ENCODE measurements at regions not wholly inside any gene's neighbourhood (a gene's known extent, or its start where the extent isn't known, plus 50 kb on each side); places are given as distances from the start of the nearest gene placed in this dataset.

GRCh38 chr5:39891376-39891775 is 466.6 kb upstream of the DAB2 start:
- no peaks in the 10 kb centered on the region for H3K36me3 ChIP-seq (ENCODE audit: control insufficient read depth in 1 of 2, insufficient read depth in 2 of 2, low read length in 2 of 2)
- no peak overlapping the region for H3K9ac ChIP-seq (ENCODE audit: low read depth in 1 of 2, low read length in 2 of 2)
- no peak overlapping the region for H3K27ac ChIP-seq (ENCODE audit: low read depth, low read length)

GRCh38 chr5:39880985-39881384 is 456.2 kb upstream of the DAB2 start:
- Histone ChIP-seq H3K36me3 (ENCODE audit: control insufficient read depth in 1 of 2, insufficient read depth in 2 of 2, low read length in 2 of 2) (no peaks in the 10 kb centered on the region), H3K4me1 (ENCODE audit: control insufficient read depth in 1 of 2, insufficient read depth in 2 of 2, low read length in 2 of 2) (no peaks in the 10 kb centered on the region), H3K27ac (ENCODE audit: low read depth, low read length) (no peak overlapping the region), H3K27me3 (ENCODE audit: control insufficient read depth in 1 of 2, insufficient read depth in 2 of 2, low read length in 2 of 2) (no peaks in the 10 kb centered on the region), H3K4me3 (ENCODE audit: low read depth in 1 of 2, low read length in 2 of 2) (no peak overlapping the region), H3K9ac (ENCODE audit: low read depth in 1 of 2, low read length in 2 of 2) (no peak overlapping the region), H3K9me3 (ENCODE audit: control insufficient read depth in 1 of 2, low read length in 2 of 2) (no peaks in the 10 kb centered on the region)

More at GRCh38 chr5:39891376-39891775, 466.6 kb upstream of the DAB2 start:
- no peak overlapping the region for H3K4me3 ChIP-seq (ENCODE audit: low read depth in 1 of 2, low read length in 2 of 2)
- H3K4me1 ChIP-seq (ENCODE audit: control insufficient read depth in 1 of 2, insufficient read depth in 2 of 2, low read length in 2 of 2): no peaks in the 10 kb centered on the region
- no peaks in the 10 kb centered on the region for H3K9me3 ChIP-seq (ENCODE audit: control insufficient read depth in 1 of 2, low read length in 2 of 2)
- no peaks in the 10 kb centered on the region for H3K27me3 ChIP-seq (ENCODE audit: control insufficient read depth in 1 of 2, insufficient read depth in 2 of 2, low read length in 2 of 2)

GRCh38 chr5:39877479-39877878 is 452.7 kb upstream of the DAB2 start:
- Histone ChIP-seq H3K36me3 (ENCODE audit: control insufficient read depth in 1 of 2, insufficient read depth in 2 of 2, low read length in 2 of 2) (no peaks in the 10 kb centered on the region), H3K27ac (ENCODE audit: low read depth, low read length) (no peak overlapping the region), H3K4me1 (ENCODE audit: control insufficient read depth in 1 of 2, insufficient read depth in 2 of 2, low read length in 2 of 2) (no peaks in the 10 kb centered on the region), H3K4me3 (ENCODE audit: low read depth in 1 of 2, low read length in 2 of 2) (no peak overlapping the region), H3K9ac (ENCODE audit: low read depth in 1 of 2, low read length in 2 of 2) (no peak overlapping the region), H3K27me3 (ENCODE audit: control insufficient read depth in 1 of 2, insufficient read depth in 2 of 2, low read length in 2 of 2) (no peaks in the 10 kb centered on the region), H3K9me3 (ENCODE audit: control insufficient read depth in 1 of 2, low read length in 2 of 2) (no peaks in the 10 kb centered on the region)

GRCh38 chr5:39876146-39876545 is 451.4 kb upstream of the DAB2 start:
- H3K4me1 ChIP-seq (ENCODE audit: control insufficient read depth in 1 of 2, insufficient read depth in 2 of 2, low read length in 2 of 2): no peaks in the 10 kb centered on the region
- no peak overlapping the region for H3K9ac ChIP-seq (ENCODE audit: low read depth in 1 of 2, low read length in 2 of 2)
- no peak overlapping the region for H3K4me3 ChIP-seq (ENCODE audit: low read depth in 1 of 2, low read length in 2 of 2)
- H3K27ac ChIP-seq (ENCODE audit: low read depth, low read length): no peak overlapping the region
- H3K9me3 ChIP-seq (ENCODE audit: control insufficient read depth in 1 of 2, low read length in 2 of 2): no peaks in the 10 kb centered on the region
- H3K36me3 ChIP-seq (ENCODE audit: control insufficient read depth in 1 of 2, insufficient read depth in 2 of 2, low read length in 2 of 2): no peaks in the 10 kb centered on the region
- H3K27me3 ChIP-seq (ENCODE audit: control insufficient read depth in 1 of 2, insufficient read depth in 2 of 2, low read length in 2 of 2): no peaks in the 10 kb centered on the region

- Histone ChIP-seq H3K27me3 (ENCODE audit: control insufficient read depth in 1 of 2, insufficient read depth in 2 of 2, low read length in 2 of 2) (no peaks in the 10 kb centered on the region), H3K9ac (ENCODE audit: low read depth in 1 of 2, low read length in 2 of 2) (no peak overlapping the region), H3K27ac (ENCODE audit: low read depth, low read length) (no peak overlapping the region), H3K9me3 (ENCODE audit: control insufficient read depth in 1 of 2, low read length in 2 of 2) (peaks cover 0 to 6% of the 10 kb centered on the region in 2 donors), H3K4me1 (ENCODE audit: control insufficient read depth in 1 of 2, insufficient read depth in 2 of 2, low read length in 2 of 2) (no peaks in the 10 kb centered on the region), H3K4me3 (ENCODE audit: low read depth in 1 of 2, low read length in 2 of 2) (no peak overlapping the region), H3K36me3 (ENCODE audit: control insufficient read depth in 1 of 2, insufficient read depth in 2 of 2, low read length in 2 of 2) (no peaks in the 10 kb centered on the region)
Measured at GRCh38 chr5:39870137-39870536, 445.4 kb upstream of the DAB2 start.

GRCh38 chr5:39869396-39869795 is 444.6 kb upstream of the DAB2 start:
- Histone ChIP-seq H3K4me3 (ENCODE audit: low read depth in 1 of 2, low read length in 2 of 2) (no peak overlapping the region), H3K9ac (ENCODE audit: low read depth in 1 of 2, low read length in 2 of 2) (no peak overlapping the region), H3K36me3 (ENCODE audit: control insufficient read depth in 1 of 2, insufficient read depth in 2 of 2, low read length in 2 of 2) (no peaks in the 10 kb centered on the region), H3K27me3 (ENCODE audit: control insufficient read depth in 1 of 2, insufficient read depth in 2 of 2, low read length in 2 of 2) (no peaks in the 10 kb centered on the region), H3K4me1 (ENCODE audit: control insufficient read depth in 1 of 2, insufficient read depth in 2 of 2, low read length in 2 of 2) (no peaks in the 10 kb centered on the region), H3K27ac (ENCODE audit: low read depth, low read length) (no peak overlapping the region), H3K9me3 (ENCODE audit: control insufficient read depth in 1 of 2, low read length in 2 of 2) (peaks cover 0 to 6% of the 10 kb centered on the region in 2 donors)

GRCh38 chr5:39867923-39868322 is 443.1 kb upstream of the DAB2 start:
- no peaks in the 10 kb centered on the region for H3K4me1 ChIP-seq (ENCODE audit: control insufficient read depth in 1 of 2, insufficient read depth in 2 of 2, low read length in 2 of 2)
- no peak overlapping the region for H3K4me3 ChIP-seq (ENCODE audit: low read depth in 1 of 2, low read length in 2 of 2)
- H3K9ac ChIP-seq (ENCODE audit: low read depth in 1 of 2, low read length in 2 of 2): no peak overlapping the region
- H3K27me3 ChIP-seq (ENCODE audit: control insufficient read depth in 1 of 2, insufficient read depth in 2 of 2, low read length in 2 of 2): no peaks in the 10 kb centered on the region
- peaks cover 0 to 6% of the 10 kb centered on the region in 2 donors for H3K9me3 ChIP-seq (ENCODE audit: control insufficient read depth in 1 of 2, low read length in 2 of 2)
- no peaks in the 10 kb centered on the region for H3K36me3 ChIP-seq (ENCODE audit: control insufficient read depth in 1 of 2, insufficient read depth in 2 of 2, low read length in 2 of 2)
- no peak overlapping the region for H3K27ac ChIP-seq (ENCODE audit: low read depth, low read length)

- H3K9me3 ChIP-seq (ENCODE audit: control insufficient read depth in 1 of 2, low read length in 2 of 2): no peaks in the 10 kb centered on the region
- H3K27ac ChIP-seq (ENCODE audit: low read depth, low read length): no peak overlapping the region
- no peak overlapping the region for H3K9ac ChIP-seq (ENCODE audit: low read depth in 1 of 2, low read length in 2 of 2)
- H3K4me1 ChIP-seq (ENCODE audit: control insufficient read depth in 1 of 2, insufficient read depth in 2 of 2, low read length in 2 of 2): no peaks in the 10 kb centered on the region
- H3K27me3 ChIP-seq (ENCODE audit: control insufficient read depth in 1 of 2, insufficient read depth in 2 of 2, low read length in 2 of 2): no peaks in the 10 kb centered on the region
- H3K4me3 ChIP-seq (ENCODE audit: low read depth in 1 of 2, low read length in 2 of 2): no peak overlapping the region
- H3K36me3 ChIP-seq (ENCODE audit: control insufficient read depth in 1 of 2, insufficient read depth in 2 of 2, low read length in 2 of 2): no peaks in the 10 kb centered on the region
Measured at GRCh38 chr5:39863926-39864552, 439.3 kb upstream of the DAB2 start.

- H3K9ac ChIP-seq (ENCODE audit: low read depth in 1 of 2, low read length in 2 of 2): no peak overlapping the region
- H3K36me3 ChIP-seq (ENCODE audit: control insufficient read depth in 1 of 2, insufficient read depth in 2 of 2, low read length in 2 of 2): no peaks in the 10 kb centered on the region
- no peaks in the 10 kb centered on the region for H3K4me1 ChIP-seq (ENCODE audit: control insufficient read depth in 1 of 2, insufficient read depth in 2 of 2, low read length in 2 of 2)
- H3K27ac ChIP-seq (ENCODE audit: low read depth, low read length): no peak overlapping the region
- no peaks in the 10 kb centered on the region for H3K9me3 ChIP-seq (ENCODE audit: control insufficient read depth in 1 of 2, low read length in 2 of 2)
- H3K27me3 ChIP-seq (ENCODE audit: control insufficient read depth in 1 of 2, insufficient read depth in 2 of 2, low read length in 2 of 2): no peaks in the 10 kb centered on the region
- no peak overlapping the region for H3K4me3 ChIP-seq (ENCODE audit: low read depth in 1 of 2, low read length in 2 of 2)
Measured at GRCh38 chr5:39857041-39857440, 432.3 kb upstream of the DAB2 start.

- H3K4me3 ChIP-seq (ENCODE audit: low read depth in 1 of 2, low read length in 2 of 2): no peak overlapping the region
- H3K4me1 ChIP-seq (ENCODE audit: control insufficient read depth in 1 of 2, insufficient read depth in 2 of 2, low read length in 2 of 2): no peaks in the 10 kb centered on the region
- no peaks in the 10 kb centered on the region for H3K9me3 ChIP-seq (ENCODE audit: control insufficient read depth in 1 of 2, low read length in 2 of 2)
- H3K27me3 ChIP-seq (ENCODE audit: control insufficient read depth in 1 of 2, insufficient read depth in 2 of 2, low read length in 2 of 2): no peaks in the 10 kb centered on the region
- no peak overlapping the region for H3K9ac ChIP-seq (ENCODE audit: low read depth in 1 of 2, low read length in 2 of 2)
- H3K27ac ChIP-seq (ENCODE audit: low read depth, low read length): no peak overlapping the region
- no peaks in the 10 kb centered on the region for H3K36me3 ChIP-seq (ENCODE audit: control insufficient read depth in 1 of 2, insufficient read depth in 2 of 2, low read length in 2 of 2)
Measured at GRCh38 chr5:39854771-39855410, 430.1 kb upstream of the DAB2 start.
